H9 (cell line): ENCODE measurements at regions not wholly inside any gene's neighbourhood (a gene's known extent, or its start where the extent isn't known, plus 50 kb on each side); places are given as distances from the start of the nearest gene placed in this dataset.

Source experiments
- DNase-seq: peaks from one replicate; pipeline ENCODE4 v3.0.0-alpha.2; 2017
- H2AFZ ChIP-seq: one replicate; pipeline ENCODE4 v1.6.1; 2013; ENCODE audit warnings: mild to moderate bottlenecking, low read length, control low read depth, moderate library complexity
- H2AK5ac ChIP-seq: 2 replicates; pipeline ENCODE4 v1.6.1; 2013; ENCODE audit warnings: low read length, control low read depth, mixed read lengths; ENCODE audit not compliant: insufficient read length
- H2BK120ac ChIP-seq: one replicate; pipeline ENCODE4 v1.6.1; 2013; ENCODE audit warnings: low read depth, mild to moderate bottlenecking, low read length, control low read depth, inconsistent platforms; ENCODE audit not compliant: poor library complexity, severe bottlenecking
- H2BK12ac ChIP-seq: 2 replicates; pipeline ENCODE4 v1.6.1; 2013; ENCODE audit warnings: low read length, control low read depth, mixed read lengths, low read depth; ENCODE audit not compliant: insufficient read length
- H2BK15ac ChIP-seq: 2 replicates; pipeline ENCODE4 v1.6.1; 2013; ENCODE audit warnings: low read depth, low read length, control low read depth
- H2BK20ac ChIP-seq: one replicate; pipeline ENCODE4 v1.6.1; 2013; ENCODE audit warnings: low read depth, mild to moderate bottlenecking, low read length, control low read depth, inconsistent platforms; ENCODE audit not compliant: poor library complexity, severe bottlenecking
- H2BK5ac ChIP-seq: 2 replicates; pipeline ENCODE4 v1.6.1; 2013; ENCODE audit warnings: low read length, control low read depth, mixed read lengths; ENCODE audit not compliant: insufficient read length
- H3K14ac ChIP-seq: 2 replicates; pipeline ENCODE4 v1.6.1; 2013; ENCODE audit warnings: low read length, control low read depth; ENCODE audit not compliant: insufficient read depth
- H3K18ac ChIP-seq: 2 replicates; pipeline ENCODE4 v1.6.1; 2013; ENCODE audit warnings: low read depth, mild to moderate bottlenecking, mixed read lengths, low read length, control low read depth; ENCODE audit not compliant: insufficient read length
- H3K23ac ChIP-seq: 2 replicates; pipeline ENCODE4 v1.6.1; 2013; ENCODE audit warnings: low read length, control low read depth, mixed read lengths, low read depth; ENCODE audit not compliant: insufficient read length
- H3K23me2 ChIP-seq: 2 replicates; pipeline ENCODE4 v1.6.1; 2013; ENCODE audit warnings: low read depth, mild to moderate bottlenecking, mixed read lengths, low read length, control low read depth; ENCODE audit not compliant: insufficient read length, poor library complexity, severe bottlenecking
- H3K27ac ChIP-seq: 2 replicates; pipeline ENCODE4 v1.5.1; 2013; ENCODE audit warnings: low read length, control low read depth, mixed read lengths, low read depth; ENCODE audit not compliant: insufficient read length
- H3K27me3 ChIP-seq: 2 replicates; pipeline ENCODE4 v1.6.1; 2013; ENCODE audit warnings: low read length, control low read depth, inconsistent platforms; ENCODE audit not compliant: insufficient read depth
- H3K4ac ChIP-seq: 2 replicates; pipeline ENCODE4 v1.6.1; 2013; ENCODE audit warnings: low read depth, mild to moderate bottlenecking, control low read depth, inconsistent platforms, low read length, moderate library complexity
- H3K4me1 ChIP-seq: 2 replicates; pipeline ENCODE4 v1.6.1; 2013; ENCODE audit warnings: low read length, control low read depth, inconsistent platforms; ENCODE audit not compliant: insufficient read depth
- H3K4me2 ChIP-seq: 2 replicates; pipeline ENCODE4 v1.6.1; 2013; ENCODE audit warnings: low read length, control low read depth, mixed read lengths; ENCODE audit not compliant: insufficient read length, insufficient read depth
- H3K56ac ChIP-seq: 2 replicates; pipeline ENCODE4 v1.6.1; 2013; ENCODE audit warnings: low read depth, mild to moderate bottlenecking, mixed read lengths, low read length, control low read depth; ENCODE audit not compliant: insufficient read length
- H3K79me1 ChIP-seq: 2 replicates; pipeline ENCODE4 v1.6.1; 2013; ENCODE audit warnings: low read depth, mild to moderate bottlenecking, moderate library complexity, low read length, control low read depth, inconsistent platforms; ENCODE audit not compliant: insufficient read depth, poor library complexity, severe bottlenecking
- H3K79me2 ChIP-seq: 2 replicates; pipeline ENCODE4 v1.6.1; 2013; ENCODE audit warnings: low read length, control low read depth, inconsistent platforms; ENCODE audit not compliant: insufficient read depth
- H3K9ac ChIP-seq: 2 replicates; pipeline ENCODE4 v1.6.1; 2013; ENCODE audit warnings: low read length, control low read depth, mixed read lengths; ENCODE audit not compliant: insufficient read length; ENCODE audit errors: extremely low read depth
- H3K9me3 ChIP-seq: one replicate; pipeline ENCODE4 v1.6.1; 2013; ENCODE audit warnings: low read depth, low read length, inconsistent platforms; ENCODE audit not compliant: control insufficient read depth
- H3T11ph ChIP-seq: one replicate; pipeline ENCODE4 v1.6.1; 2013; ENCODE audit warnings: mild to moderate bottlenecking, low read length, control low read depth, inconsistent platforms
- H4K20me1 ChIP-seq: one replicate; pipeline ENCODE4 v1.6.1; 2013; ENCODE audit not compliant: control insufficient read depth, insufficient read length, insufficient read depth
- H4K5ac ChIP-seq: 2 replicates; pipeline ENCODE4 v1.6.1; 2013; ENCODE audit warnings: low read depth, mild to moderate bottlenecking, mixed read lengths, low read length, control low read depth; ENCODE audit not compliant: insufficient read length
- H4K8ac ChIP-seq: replicated peaks from 2 replicates; pipeline ENCODE4 v1.6.1; 2013; ENCODE audit warnings: low read length, control low read depth, mixed read lengths, low read depth; ENCODE audit not compliant: insufficient read length
- H4K91ac ChIP-seq: 2 replicates; pipeline ENCODE4 v1.6.1; 2013; ENCODE audit warnings: low read depth, mild to moderate bottlenecking, moderate library complexity, mixed read lengths, low read length, control low read depth; ENCODE audit not compliant: insufficient read length
- H3K27ac Mint-ChIP-seq, 3 experiments: 2 replicates in 2 of 3; 3 replicates in 1 of 3; pipeline ENCODE4 v1.8.0; 2020 to 2021; ENCODE audit warnings: mixed read lengths in 3 of 3, mild to moderate bottlenecking in 1 of 3, moderate library complexity in 1 of 3
- H3K27me3 Mint-ChIP-seq: 2 replicates; pipeline ENCODE4 v1.8.0; 2021; ENCODE audit warnings: low read depth, mild to moderate bottlenecking, moderate library complexity, mixed read lengths
- H3K36me3 Mint-ChIP-seq, 3 experiments: 2 replicates in 2 of 3; 3 replicates in 1 of 3; pipeline ENCODE4 v1.8.0; 2020 to 2021; ENCODE audit warnings: low read depth in 3 of 3, mixed read lengths in 3 of 3; ENCODE audit not compliant: insufficient read depth in 1 of 3
- H3K4me1 Mint-ChIP-seq, 2 experiments: 2 replicates each; pipeline ENCODE4 v1.8.0; 2020; ENCODE audit warnings: mixed read lengths in 2 of 2
- H3K4me3 Mint-ChIP-seq, 2 experiments: 2 replicates in 1 of 2; 3 replicates in 1 of 2; pipeline ENCODE4 v1.8.0; 2020 to 2021; ENCODE audit warnings: mild to moderate bottlenecking in 2 of 2, mixed read lengths in 2 of 2, moderate library complexity in 1 of 2
- H3K9me3 Mint-ChIP-seq, 2 experiments: 2 replicates in 1 of 2; 3 replicates in 1 of 2; pipeline ENCODE4 v1.8.0; 2020; ENCODE audit warnings: mild to moderate bottlenecking in 2 of 2, mixed read lengths in 2 of 2, moderate library complexity in 1 of 2
- CTCF ChIP-seq: fragments of 200-600 bp; sonication (generic); conservative IDR thresholded peaks from 3 replicates; pipeline ENCODE4 v1.8.0; 2021; ENCODE audit warnings: antibody characterized with exemption, mild to moderate bottlenecking
- WGBS: extraction: QIAGEN DNeasy Blood & Tissue Kit; methylation state at CpG from one replicate; pipeline ENCODE4 v1.1.7; 2013; ENCODE audit warnings: missing lambda C conversion rate, low lambda C conversion rate, mixed read lengths; ENCODE audit not compliant: insufficient read length; ENCODE audit errors: extremely low coverage; 5-methylcytosine and 5-hydroxymethylcytosine counted together

GRCh38 chr22:48593551-48593950 is 1234.1 kb downstream of the BRD1 start:
- DNase-seq, result no peak
- peaks cover 0 to 6% of the 10 kb centered on the region in 2 experiments; a peak in 4 of 5 replicates for H3K9me3 Mint-ChIP-seq
- H3K4me1 ChIP-seq, result no peaks in the 10 kb centered on the region

More at GRCh38 chr22:48593551-48593950, 1234.1 kb downstream of the BRD1 start:
- Histone ChIP-seq H4K20me1 (no peaks in the 10 kb centered on the region), H2AFZ (no peak overlapping the region), H2BK15ac (no peak overlapping the region), H3K79me1 (no peaks in the 10 kb centered on the region), H3K18ac (no peak overlapping the region), H2BK12ac (no peak overlapping the region), H3T11ph (no peak overlapping the region), H2BK20ac (no peak overlapping the region), H3K79me2 (no peaks in the 10 kb centered on the region), H3K14ac (no peak overlapping the region), H3K27me3 (no peaks in the 10 kb centered on the region), H2AK5ac (no peak overlapping the region), H3K27ac (no peak overlapping the region), H3K23ac (no peak overlapping the region), H3K4ac (no peak overlapping the region), H3K4me2 (no peak overlapping the region), H3K56ac (no peak overlapping the region), H3K23me2 (no peaks in the 10 kb centered on the region), H3K9me3 (no peaks in the 10 kb centered on the region), H4K8ac (no peak overlapping the region), H4K91ac (no peak overlapping the region), H2BK5ac (no peak overlapping the region), H2BK120ac (no peak overlapping the region), H4K5ac (no peak overlapping the region), H3K9ac (no peak overlapping the region)
- H3K27ac Mint-ChIP-seq, result no peak overlapping the region
- no peaks in the 10 kb centered on the region for H3K27me3 Mint-ChIP-seq
- H3K4me1 Mint-ChIP-seq, result no peaks in the 10 kb centered on the region
- H3K4me3 Mint-ChIP-seq, result no peak overlapping the region
- peaks cover 9 to 18% (median 17%) of the 10 kb centered on the region in 3 experiments; a peak in 6 of 7 replicates for H3K36me3 Mint-ChIP-seq
- TF ChIP-seq CTCF, result no peak
- WGBS, result no CpG with 5 or more reads among the region's 15 CpGs
